GM12892 (cell line): ENCODE measurements at regions not wholly inside any gene's neighbourhood (a gene's known extent, or its start where the extent isn't known, plus 50 kb on each side); places are given as distances from the start of the nearest gene placed in this dataset.

Source experiments
- DNase-seq: peaks from one replicate; pipeline ENCODE4 v3.0.0; 2011; ENCODE audit not compliant: insufficient read length
- FAIRE-seq: peaks from 2 replicates; lab custom pipeline; 2011; peaks lifted over from hg19 to GRCh38; lab: Jason Lieb, UNC
- POLR2A ChIP-seq: IDR thresholded peaks from 2 replicates; pipeline ENCODE4 v1.6.1; 2011; ENCODE audit warnings: low read depth, low read length, control low read depth
- POLR2AphosphoS5 ChIP-seq: IDR thresholded peaks from 2 replicates; pipeline ENCODE4 v1.6.1; 2011; ENCODE audit warnings: low read depth, low read length, control low read depth
- TAF1 ChIP-seq: IDR thresholded peaks from 2 replicates; pipeline ENCODE4 v1.6.1; 2011; ENCODE audit warnings: low read depth, mild to moderate bottlenecking, control low read depth, low read length, borderline replicate concordance

GRCh38 chr11:134512571-134513538 is 100.8 kb upstream of the B3GAT1 start:
- no peak for DNase-seq
- FAIRE-seq, result no peak
- TF ChIP-seq TAF1 (no peak), POLR2AphosphoS5 (no peak), POLR2A (no peak)

DNA sequence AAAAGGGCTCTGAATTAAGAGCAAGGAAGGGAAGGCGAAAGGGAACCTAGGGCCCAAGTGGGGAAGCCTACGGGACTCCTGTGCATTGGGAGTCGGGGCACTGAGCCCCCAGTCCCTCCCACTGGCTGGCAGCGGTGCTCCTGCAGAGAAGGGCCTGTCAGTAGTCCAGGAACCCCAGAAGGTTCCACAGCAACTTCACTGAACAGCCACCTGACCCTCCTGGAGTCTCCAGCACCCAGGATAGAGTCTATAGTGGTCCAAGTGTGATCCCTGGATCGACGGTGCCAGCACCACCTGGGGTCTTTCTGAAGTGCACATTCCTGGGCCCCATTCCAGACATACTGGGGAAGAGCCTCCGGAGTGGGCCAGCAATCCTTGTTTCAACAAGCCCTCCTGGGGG is 100.0 kb upstream of the B3GAT1 start:
- TF ChIP-seq TAF1, result no peak
- DNase-seq (no peak), FAIRE-seq (no peak)

- DNase-seq (no peak), FAIRE-seq (no peak)
- TF ChIP-seq TAF1 (no peak), POLR2A (no peak), POLR2AphosphoS5 (no peak)
Observed at GRCh38 chr11:134511255-134511654, 99.2 kb upstream of the B3GAT1 start.

DNA sequence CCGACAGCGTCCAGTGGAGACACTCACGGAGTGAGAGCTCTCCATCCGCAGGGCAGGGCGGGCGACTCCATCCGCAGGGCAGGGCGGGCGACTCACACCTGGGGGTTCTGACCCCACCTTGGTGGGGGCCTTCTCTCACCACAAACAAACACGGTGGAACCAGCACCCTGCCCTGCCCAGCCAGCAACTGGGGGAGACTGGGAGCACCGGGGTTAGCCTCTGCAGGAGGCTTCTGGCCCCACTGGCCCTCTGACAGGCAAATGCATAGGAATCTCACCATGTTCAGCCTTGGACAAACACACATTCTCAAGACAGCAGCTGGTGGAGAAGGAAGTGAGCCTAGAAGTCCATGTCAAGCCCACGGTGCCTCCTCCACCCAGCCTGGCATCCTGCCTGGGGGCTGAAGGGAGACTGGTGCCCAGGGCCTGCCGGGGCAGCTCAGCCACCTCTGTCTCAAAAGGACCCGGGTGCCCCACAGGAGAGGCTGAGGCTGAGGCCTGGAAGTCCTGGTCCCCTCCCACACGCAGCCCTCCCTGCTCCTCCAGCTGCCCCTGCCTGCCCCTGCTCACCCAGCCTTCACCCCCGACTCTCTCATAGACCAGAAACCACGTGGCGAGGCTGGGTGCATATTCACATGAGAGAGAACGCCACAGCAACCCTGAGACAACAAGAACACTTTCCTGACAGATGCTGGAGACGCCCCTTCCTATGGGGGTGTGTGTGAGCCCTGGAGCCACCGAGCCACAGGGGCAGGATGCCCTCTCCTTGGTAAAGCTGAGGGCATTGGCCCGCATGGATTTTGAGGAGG is 98.4 kb upstream of the B3GAT1 start:
- FAIRE-seq (no peak), DNase-seq (no peak)
- no peak for TF ChIP-seq POLR2A
- no peak for TF ChIP-seq POLR2AphosphoS5
- TF ChIP-seq TAF1, result no peak

- FAIRE-seq (no peak), DNase-seq (no peak)
- no peak for TF ChIP-seq TAF1
- no peak for TF ChIP-seq POLR2AphosphoS5
- TF ChIP-seq POLR2A, result no peak
Observed at GRCh38 chr11:134509381-134510232, 97.6 kb upstream of the B3GAT1 start.

DNA sequence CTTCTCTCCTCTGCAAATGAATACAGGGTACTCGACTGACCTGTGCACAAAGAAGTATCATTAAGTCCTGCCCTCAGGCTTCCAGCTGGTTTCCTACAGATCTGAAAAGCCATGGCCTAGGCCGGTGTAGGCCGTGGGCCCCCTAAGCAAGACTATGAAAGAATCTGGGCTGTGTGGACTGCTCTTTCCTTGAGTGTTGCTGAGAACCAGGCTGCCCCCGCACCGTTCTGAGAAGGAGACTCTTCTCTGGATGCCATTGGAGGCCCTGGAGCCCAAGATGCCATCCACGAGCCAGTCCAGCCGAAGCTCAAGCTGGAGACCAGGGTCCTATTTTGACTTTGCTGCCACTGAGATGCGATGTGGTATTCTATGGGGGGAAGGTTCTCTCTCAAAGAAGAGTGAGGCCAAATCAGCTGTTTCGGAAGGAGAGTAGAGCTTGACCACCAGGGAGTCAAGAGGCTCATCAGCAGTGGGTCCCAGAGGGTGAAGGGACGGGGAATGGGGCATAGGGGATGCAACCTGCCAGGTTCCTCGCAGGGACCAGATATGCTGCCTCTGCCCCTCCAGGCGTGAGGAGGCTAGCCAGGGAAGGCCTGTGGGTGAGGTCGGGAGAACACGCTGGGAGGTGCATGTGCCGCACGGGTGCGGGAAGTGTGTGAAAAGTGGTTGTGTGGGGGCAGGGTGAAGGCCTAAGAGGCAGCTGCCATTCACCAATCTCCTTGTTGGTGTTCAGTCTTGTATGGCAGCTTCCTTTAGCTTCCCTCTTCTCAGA is 96.4 kb upstream of the B3GAT1 start:
- TF ChIP-seq POLR2AphosphoS5 (no peak), POLR2A (no peak), TAF1 (no peak)
- FAIRE-seq (no peak), DNase-seq (no peak)

- FAIRE-seq, result no peak
- DNase-seq, result no peak
- TF ChIP-seq POLR2AphosphoS5, result no peak
- TF ChIP-seq POLR2A, result no peak
- TF ChIP-seq TAF1, result no peak
Observed at GRCh38 chr11:134506046-134506445, 94.0 kb upstream of the B3GAT1 start.

DNA sequence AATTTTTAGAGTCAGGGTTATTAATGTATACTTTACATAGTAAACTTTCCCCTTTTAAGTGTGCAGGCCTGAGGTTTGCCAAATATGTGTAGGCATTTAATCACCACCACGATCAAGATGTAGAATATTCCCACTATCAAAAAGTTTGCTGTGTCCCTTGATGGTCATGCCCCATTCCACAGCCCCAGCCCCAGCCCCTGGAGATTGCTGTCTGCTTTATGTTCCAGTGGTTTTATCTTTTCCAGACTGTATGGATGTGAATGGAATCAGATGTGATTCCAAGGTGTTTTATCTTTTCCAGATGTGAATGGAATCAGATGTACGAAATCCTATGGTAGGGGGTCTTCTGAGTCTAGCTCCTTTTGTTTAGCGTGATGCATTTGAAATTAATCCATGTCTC is 93.1 kb upstream of the B3GAT1 start:
- TF ChIP-seq POLR2A (no peak), POLR2AphosphoS5 (no peak)
- DNase-seq (no peak), FAIRE-seq (no peak)

GRCh38 chr11:134504146-134504905 is 92.3 kb upstream of the B3GAT1 start:
- DNase-seq (no peak), FAIRE-seq (no peak)
- no peak for TF ChIP-seq POLR2AphosphoS5

GRCh38 chr11:134503596-134503995 is 91.6 kb upstream of the B3GAT1 start:
- FAIRE-seq, result no peak
- TF ChIP-seq TAF1 (no peak), POLR2A (no peak), POLR2AphosphoS5 (no peak)
- no peak for DNase-seq
